Dermis blood vessel endothelial cell (primary cell): ENCODE measurements at regions not wholly inside any gene's neighbourhood (a gene's known extent, or its start where the extent isn't known, plus 50 kb on each side); places are given as distances from the start of the nearest gene placed in this dataset.
A peak's percentile ranks its signal among the peaks of the same experiment; 100 is the strongest.

Experiments used
- DNase-seq: peaks from one replicate; pipeline ENCODE4 v3.0.0; 2010

- DNase-seq = peak; percentile 31
Observed at GRCh38 chrX:69025802-69026301, 139.4 kb downstream of the PJA1 start.

- peak; percentile 23 for DNase-seq
Observed at GRCh38 chrX:69024931-69025330, 140.3 kb downstream of the PJA1 start.

GRCh38 chrX:69024161-69024736, 141.0 kb downstream of the PJA1 start:
- DNase-seq = no peak

GRCh38 chrX:69022430-69022829, 142.8 kb downstream of the PJA1 start:
- DNase-seq = no peak

- DNase-seq = no peak
Observed at GRCh38 chrX:69021141-69021960, 143.9 kb downstream of the PJA1 start.

- no peak for DNase-seq
Observed at GRCh38 chrX:69020316-69020715, 144.9 kb downstream of the PJA1 start.

GRCh38 chrX:69019073-69019890, 146.0 kb downstream of the PJA1 start:
- no peak for DNase-seq

- DNase-seq = peak; percentile 65
Observed at GRCh38 chrX:69018416-69019072, 146.7 kb downstream of the PJA1 start.

- no peak for DNase-seq
Observed at GRCh38 chrX:69016293-69016941, 148.8 kb downstream of the PJA1 start.

- no peak for DNase-seq
Observed at GRCh38 chrX:69015564-69016292, 149.5 kb downstream of the PJA1 start.

- no peak for DNase-seq
Observed at GRCh38 chrX:69015156-69015555, 150.1 kb downstream of the PJA1 start.

GRCh38 chrX:69014200-69014599, 151.1 kb downstream of the PJA1 start:
- DNase-seq = peak; percentile 29

- DNase-seq = no peak
Observed at GRCh38 chrX:69010339-69010738, 154.9 kb downstream of the PJA1 start.

GRCh38 chrX:69000877-69001276, 164.4 kb downstream of the PJA1 start:
- DNase-seq = no peak

- peak; percentile 45 for DNase-seq
Observed at GRCh38 chrX:68999931-69000330, 165.3 kb downstream of the PJA1 start.

- peak; percentile 67 for DNase-seq
Observed at GRCh38 chrX:68999356-68999755, 165.9 kb downstream of the PJA1 start.

- no peak for DNase-seq
Observed at GRCh38 chrX:68998716-68999115, 166.5 kb downstream of the PJA1 start.

GRCh38 chrX:68997911-68998310, 167.3 kb downstream of the PJA1 start:
- DNase-seq = peak; percentile 76

GRCh38 chrX:68997511-68997910, 167.7 kb downstream of the PJA1 start:
- peak; percentile 59 for DNase-seq

- peak; percentile 67 for DNase-seq
Observed at GRCh38 chrX:68995780-68996551, 167.1 kb downstream of the EFNB1 start.

- DNase-seq = no peak
Observed at GRCh38 chrX:68995386-68995779, 166.6 kb downstream of the EFNB1 start.
